Adipocyte (in vitro differentiated cells): ENCODE measurements at regions not wholly inside any gene's neighbourhood (a gene's known extent, or its start where the extent isn't known, plus 50 kb on each side); places are given as distances from the start of the nearest gene placed in this dataset.

Experiments used
- DNase-seq: peaks from one replicate; pipeline ENCODE4 v3.0.0-alpha.2; 2015; ENCODE audit warnings: low read depth
- H3K27me3 ChIP-seq: replicated peaks from 2 replicates; pipeline ENCODE4 v1.7.0; 2013; ENCODE audit warnings: mild to moderate bottlenecking, low read length, moderate library complexity; ENCODE audit not compliant: control insufficient read depth, insufficient read depth
- H3K36me3 ChIP-seq: 2 replicates; pipeline ENCODE4 v1.7.0; 2013; ENCODE audit warnings: low read length, mild to moderate bottlenecking, moderate library complexity; ENCODE audit not compliant: control insufficient read depth, insufficient read depth, severe bottlenecking
- H3K4me1 ChIP-seq: 2 replicates; pipeline ENCODE4 v1.7.0; 2013; ENCODE audit warnings: mild to moderate bottlenecking, low read length, moderate library complexity; ENCODE audit not compliant: control insufficient read depth, insufficient read depth
- H3K4me3 ChIP-seq: 2 replicates; pipeline ENCODE4 v1.7.0; 2013; ENCODE audit warnings: mild to moderate bottlenecking, low read length, moderate library complexity
- H3K9ac ChIP-seq: 2 replicates; pipeline ENCODE4 v1.7.0; 2013; ENCODE audit warnings: mild to moderate bottlenecking, low read length, moderate library complexity
- H3K9me3 ChIP-seq: 2 replicates; pipeline ENCODE4 v1.7.0; 2013; ENCODE audit warnings: mild to moderate bottlenecking, low read length, moderate library complexity; ENCODE audit not compliant: control insufficient read depth

DNA sequence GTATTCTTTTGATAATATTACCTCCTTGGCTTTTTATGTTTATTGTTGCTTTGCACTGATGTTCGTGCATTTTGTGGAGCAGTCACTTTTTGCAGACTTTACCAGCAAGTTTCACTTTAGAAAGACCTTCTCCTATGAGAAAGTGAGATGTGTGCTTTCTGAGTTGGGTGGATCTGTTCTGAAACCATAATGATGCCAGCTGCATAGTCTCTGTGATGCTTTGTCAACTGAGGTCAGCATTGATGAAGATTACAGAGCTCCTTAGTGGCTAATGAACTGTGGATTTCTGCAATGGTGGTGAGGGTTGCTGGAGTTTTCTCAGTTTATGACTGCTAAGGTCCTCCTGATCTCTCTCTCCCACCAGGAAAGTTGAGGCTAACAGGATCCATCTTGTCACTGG lies 309.9 kb upstream of the SLITRK6 start:
- Histone ChIP-seq H3K36me3 (no peaks in the 10 kb centered on the region), H3K4me1 (no peaks in the 10 kb centered on the region), H3K9ac (no peak overlapping the region), H3K27me3 (no peaks in the 10 kb centered on the region), H3K9me3 (peaks cover 17% of the 10 kb centered on the region), H3K4me3 (no peak overlapping the region)
- no peak for DNase-seq

DNA sequence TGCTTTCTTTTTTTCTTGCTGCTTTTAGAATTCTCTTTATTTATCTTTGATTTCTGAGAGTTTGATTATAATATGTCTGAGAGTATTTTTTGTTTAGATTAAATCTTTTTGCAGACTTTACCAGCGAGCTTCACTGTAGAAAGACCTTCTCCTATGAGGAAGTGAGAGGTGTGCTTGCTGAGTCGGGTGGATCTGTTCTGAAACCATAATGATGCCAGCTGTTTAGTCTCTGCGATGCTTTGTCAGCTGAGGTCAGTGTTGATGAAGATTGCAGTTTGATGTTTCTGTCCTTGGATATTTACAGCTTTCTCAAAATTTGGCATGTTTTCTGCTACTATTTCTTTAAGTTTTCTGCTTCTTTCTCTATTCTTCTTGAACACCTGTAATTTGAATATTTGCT lies 309.1 kb upstream of the SLITRK6 start:
- Histone ChIP-seq H3K4me1 (no peaks in the 10 kb centered on the region), H3K9ac (no peak overlapping the region), H3K27me3 (no peaks in the 10 kb centered on the region), H3K9me3 (peaks cover 17% of the 10 kb centered on the region), H3K36me3 (no peaks in the 10 kb centered on the region), H3K4me3 (no peak overlapping the region)
- DNase-seq: no peak

GRCh38 chr13:86098511-86098910 lies 299.3 kb upstream of the SLITRK6 start:
- DNase-seq: no peak
- H3K27me3 ChIP-seq: no peaks in the 10 kb centered on the region
- H3K36me3 ChIP-seq: no peaks in the 10 kb centered on the region
- no peak overlapping the region for H3K9ac ChIP-seq
- H3K4me1 ChIP-seq: no peaks in the 10 kb centered on the region
- H3K4me3 ChIP-seq: no peak overlapping the region
- no peaks in the 10 kb centered on the region for H3K9me3 ChIP-seq

GRCh38 chr13:86095351-86095750 lies 296.1 kb upstream of the SLITRK6 start:
- H3K36me3 ChIP-seq: no peaks in the 10 kb centered on the region
- no peaks in the 10 kb centered on the region for H3K4me1 ChIP-seq
- no peak for DNase-seq
- no peaks in the 10 kb centered on the region for H3K9me3 ChIP-seq
- no peak overlapping the region for H3K9ac ChIP-seq
- no peak overlapping the region for H3K4me3 ChIP-seq
- no peaks in the 10 kb centered on the region for H3K27me3 ChIP-seq

- Histone ChIP-seq H3K4me3 (no peak overlapping the region), H3K4me1 (no peaks in the 10 kb centered on the region), H3K36me3 (no peaks in the 10 kb centered on the region), H3K27me3 (no peaks in the 10 kb centered on the region), H3K9me3 (no peaks in the 10 kb centered on the region), H3K9ac (no peak overlapping the region)
- DNase-seq: no peak
Observed at GRCh38 chr13:86090181-86090580, 291.0 kb upstream of the SLITRK6 start.

- H3K27me3 ChIP-seq: no peaks in the 10 kb centered on the region
- H3K4me1 ChIP-seq: no peaks in the 10 kb centered on the region
- H3K36me3 ChIP-seq: no peaks in the 10 kb centered on the region
- DNase-seq: no peak
- no peaks in the 10 kb centered on the region for H3K9me3 ChIP-seq
- no peak overlapping the region for H3K9ac ChIP-seq
- H3K4me3 ChIP-seq: no peak overlapping the region
Observed at GRCh38 chr13:86087244-86087643, 288.0 kb upstream of the SLITRK6 start.

GRCh38 chr13:86085890-86086289 lies 286.7 kb upstream of the SLITRK6 start:
- no peak overlapping the region for H3K9ac ChIP-seq
- no peaks in the 10 kb centered on the region for H3K4me1 ChIP-seq
- H3K4me3 ChIP-seq: no peak overlapping the region
- H3K36me3 ChIP-seq: no peaks in the 10 kb centered on the region
- H3K9me3 ChIP-seq: no peaks in the 10 kb centered on the region
- no peaks in the 10 kb centered on the region for H3K27me3 ChIP-seq
- DNase-seq: no peak

DNA sequence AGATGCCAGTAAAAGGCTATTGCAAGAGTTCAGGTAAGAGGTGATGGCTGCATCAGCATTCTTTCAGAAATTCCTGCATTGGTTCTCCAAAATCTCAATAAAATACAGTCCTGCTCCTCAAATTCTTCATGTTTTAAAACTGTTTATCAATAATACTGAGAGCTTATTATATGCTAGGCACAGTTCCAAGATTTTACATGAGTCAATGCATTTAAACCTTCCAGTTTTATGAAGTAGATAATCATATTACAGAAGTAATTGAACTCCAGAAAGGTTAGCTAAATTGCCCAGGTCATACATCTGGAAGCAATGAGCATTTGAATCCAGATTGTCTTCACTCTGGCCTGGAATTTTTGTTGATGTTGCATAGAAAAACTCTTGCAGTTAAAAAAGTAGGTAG lies 282.9 kb upstream of the SLITRK6 start:
- DNase-seq: no peak
- H3K9me3 ChIP-seq: no peaks in the 10 kb centered on the region

DNA sequence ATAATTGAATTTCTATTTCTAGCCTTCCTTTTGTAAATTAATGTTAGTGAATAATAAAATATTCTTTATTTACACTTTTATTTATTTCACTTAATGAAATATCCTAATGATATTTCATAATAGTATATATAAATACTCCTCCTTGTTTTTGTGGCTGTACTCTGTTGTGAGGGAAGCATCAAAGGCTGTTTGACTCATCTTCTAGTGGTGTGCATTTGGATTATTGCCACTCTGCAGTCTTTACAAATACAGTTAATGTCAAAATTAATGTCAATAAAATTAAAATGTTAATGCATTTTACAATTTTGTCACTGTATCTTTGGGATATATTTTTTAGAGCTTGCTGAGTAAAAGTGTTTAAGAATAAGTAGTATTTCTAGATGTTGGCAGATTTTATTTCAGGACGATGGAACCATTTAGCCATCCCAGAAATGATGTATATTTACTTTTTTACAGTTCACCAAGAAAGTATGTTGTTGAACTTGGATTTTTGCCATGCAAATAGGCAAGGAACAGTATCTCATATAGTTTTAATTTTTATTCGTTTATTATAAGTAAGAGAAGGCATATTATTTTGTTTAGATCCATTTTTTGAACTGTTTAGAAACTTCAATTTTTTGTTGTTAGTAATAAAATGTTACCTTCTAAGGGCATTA lies 281.2 kb upstream of the SLITRK6 start:
- no peaks in the 10 kb centered on the region for H3K9me3 ChIP-seq
- no peaks in the 10 kb centered on the region for H3K27me3 ChIP-seq
- H3K36me3 ChIP-seq: no peaks in the 10 kb centered on the region
- no peak overlapping the region for H3K9ac ChIP-seq
- no peak for DNase-seq
- H3K4me3 ChIP-seq: no peak overlapping the region
- H3K4me1 ChIP-seq: no peaks in the 10 kb centered on the region

More for the DNA sequence above, 282.9 kb upstream of the SLITRK6 start:
- Histone ChIP-seq H3K9ac (no peak overlapping the region), H3K36me3 (no peaks in the 10 kb centered on the region), H3K4me1 (no peaks in the 10 kb centered on the region), H3K27me3 (no peaks in the 10 kb centered on the region), H3K4me3 (no peak overlapping the region)

- no peaks in the 10 kb centered on the region for H3K4me1 ChIP-seq
- H3K9me3 ChIP-seq: no peaks in the 10 kb centered on the region
- H3K27me3 ChIP-seq: no peaks in the 10 kb centered on the region
- H3K4me3 ChIP-seq: no peak overlapping the region
- H3K9ac ChIP-seq: no peak overlapping the region
- H3K36me3 ChIP-seq: no peaks in the 10 kb centered on the region
- DNase-seq: no peak
Observed at GRCh38 chr13:86066611-86067365, 267.6 kb upstream of the SLITRK6 start.

DNA sequence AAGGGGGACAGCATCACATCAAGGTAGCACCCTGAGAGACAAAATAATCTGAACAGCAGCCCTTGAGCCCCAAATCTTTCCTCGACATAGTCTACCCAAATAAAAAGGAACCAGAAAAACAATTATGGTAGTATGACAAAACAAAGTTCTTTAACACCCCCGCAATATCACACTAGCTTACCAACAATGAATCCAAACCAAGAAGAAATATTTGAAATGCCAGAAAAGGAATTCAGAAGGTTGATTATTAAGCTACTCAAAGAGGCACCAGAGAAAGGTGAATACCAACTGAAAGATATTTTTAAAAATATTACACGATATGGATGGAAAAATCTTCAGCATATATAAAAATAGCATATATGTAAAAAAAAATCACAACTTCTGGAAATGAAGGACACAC lies 252.9 kb upstream of the SLITRK6 start:
- DNase-seq: no peak
- Histone ChIP-seq H3K27me3 (no peaks in the 10 kb centered on the region), H3K4me1 (no peaks in the 10 kb centered on the region), H3K9ac (no peak overlapping the region), H3K4me3 (no peak overlapping the region), H3K36me3 (no peaks in the 10 kb centered on the region), H3K9me3 (no peaks in the 10 kb centered on the region)
